GM19193 (cell line): ENCODE measurements at regions not wholly inside any gene's neighbourhood (a gene's known extent, or its start where the extent isn't known, plus 50 kb on each side); places are given as distances from the start of the nearest gene placed in this dataset.

ENCODE experiments used
- POLR2A ChIP-seq: IDR thresholded peaks from 4 replicates; pipeline ENCODE4 v1.6.1; 2011; ENCODE audit not compliant: insufficient read depth, insufficient read length; ENCODE audit errors: extremely low read depth

DNA sequence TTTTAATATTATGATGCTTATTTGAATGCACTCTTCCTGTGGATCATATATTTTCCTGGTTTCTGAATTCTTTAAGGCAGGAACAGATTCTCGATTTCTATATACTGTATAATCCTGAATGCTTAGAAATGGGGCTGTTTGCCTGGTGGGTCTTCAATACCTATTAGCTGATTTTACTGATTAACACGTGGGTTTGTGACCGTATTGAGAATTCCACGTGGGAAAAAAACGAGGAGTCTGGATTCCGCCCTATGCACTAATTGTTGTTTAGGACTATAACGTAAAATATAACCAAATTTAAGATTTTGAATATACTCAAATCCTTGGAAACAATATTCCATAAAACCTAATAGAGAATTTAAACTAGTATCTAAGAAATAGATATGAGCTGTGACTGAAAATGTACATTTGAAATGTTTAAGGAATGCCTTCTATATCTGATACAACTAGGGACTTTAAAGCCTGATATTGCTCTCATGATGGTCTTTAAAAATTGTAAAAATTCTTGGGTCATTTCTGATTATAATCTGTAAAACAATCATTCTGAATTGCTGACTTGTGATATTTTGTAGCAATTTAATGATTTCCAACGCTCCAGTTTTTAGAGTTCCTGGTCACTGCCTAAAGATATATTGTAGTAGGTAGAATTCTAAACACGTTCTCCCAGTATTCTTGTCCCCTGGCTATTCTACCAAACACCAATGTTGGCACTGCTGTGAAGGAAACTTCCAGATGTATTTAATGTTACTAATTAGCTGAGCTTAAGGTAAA lies 93.6 kb upstream of the NOX3 start:
- no peak for TF ChIP-seq POLR2A

DNA sequence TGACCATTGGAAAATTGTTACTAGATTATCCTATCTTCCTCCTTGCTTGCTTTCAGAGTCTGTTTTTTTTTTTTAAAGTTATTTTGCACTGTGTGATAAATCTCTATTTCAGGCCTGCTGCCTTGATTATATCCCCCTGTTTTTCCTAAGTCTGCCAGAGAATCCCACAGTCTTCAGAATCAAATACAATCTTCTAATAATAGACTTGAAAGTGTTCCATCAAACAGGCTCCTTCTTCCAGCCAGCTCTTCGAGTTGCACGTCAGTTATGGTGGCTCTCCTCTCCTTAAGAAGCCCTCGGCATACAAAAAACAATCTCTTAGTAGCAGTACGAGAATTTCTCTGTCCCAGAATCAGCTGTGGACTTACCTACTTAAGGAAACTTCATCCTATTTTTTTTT lies 92.9 kb upstream of the NOX3 start:
- no peak for TF ChIP-seq POLR2A

DNA sequence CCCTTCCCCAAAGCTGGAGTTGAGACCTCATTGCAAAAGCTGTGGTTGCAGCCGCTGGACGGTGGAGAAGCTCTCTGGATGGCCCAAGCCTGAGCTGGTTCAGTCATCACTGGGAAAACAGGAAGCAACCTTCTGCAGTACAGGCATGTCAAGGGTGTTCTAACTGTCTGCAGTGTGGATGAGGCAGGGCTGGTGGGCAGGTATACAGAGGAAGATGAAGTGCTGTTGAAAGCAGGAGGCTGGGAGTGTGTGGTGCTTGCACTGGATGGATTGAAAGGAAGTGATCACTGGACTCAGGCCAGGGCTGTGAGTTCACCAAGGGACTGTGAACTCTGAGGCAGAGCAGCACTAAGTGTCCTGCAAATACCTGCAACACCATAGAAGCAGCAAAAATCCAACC lies 89.0 kb upstream of the NOX3 start:
- TF ChIP-seq POLR2A, result no peak

DNA sequence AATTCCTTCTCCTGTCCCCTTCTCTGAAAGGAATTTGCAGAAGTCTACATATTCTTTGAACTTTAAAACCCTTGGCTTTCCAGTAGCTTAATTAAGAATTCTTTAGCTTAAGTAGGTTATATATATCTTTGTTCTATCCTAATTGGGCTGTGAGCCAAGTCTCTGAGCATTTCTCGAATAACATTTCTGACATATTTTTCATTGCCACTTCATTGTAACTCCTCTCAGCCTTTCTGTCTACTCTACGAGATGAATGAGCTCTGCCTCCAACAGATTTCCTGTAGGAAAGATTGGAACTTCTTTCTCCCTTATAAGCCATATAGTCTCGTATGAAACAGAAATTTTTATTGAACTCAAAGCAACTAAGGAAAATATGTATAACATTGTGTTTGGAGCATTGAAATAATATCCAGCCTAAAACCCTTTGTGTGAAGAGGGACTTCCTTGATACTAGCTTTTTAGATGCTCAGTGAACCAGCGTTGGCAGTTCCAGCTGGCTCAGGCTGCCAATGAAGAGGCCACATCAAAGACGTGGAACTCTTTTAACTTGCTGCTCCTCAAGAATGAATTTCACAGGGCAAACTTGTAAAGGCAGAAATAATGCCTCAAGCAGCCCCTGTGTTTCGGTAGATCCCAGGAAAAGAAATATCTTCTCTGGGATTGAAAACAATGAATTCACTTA lies 87.7 kb upstream of the NOX3 start:
- no peak for TF ChIP-seq POLR2A

DNA sequence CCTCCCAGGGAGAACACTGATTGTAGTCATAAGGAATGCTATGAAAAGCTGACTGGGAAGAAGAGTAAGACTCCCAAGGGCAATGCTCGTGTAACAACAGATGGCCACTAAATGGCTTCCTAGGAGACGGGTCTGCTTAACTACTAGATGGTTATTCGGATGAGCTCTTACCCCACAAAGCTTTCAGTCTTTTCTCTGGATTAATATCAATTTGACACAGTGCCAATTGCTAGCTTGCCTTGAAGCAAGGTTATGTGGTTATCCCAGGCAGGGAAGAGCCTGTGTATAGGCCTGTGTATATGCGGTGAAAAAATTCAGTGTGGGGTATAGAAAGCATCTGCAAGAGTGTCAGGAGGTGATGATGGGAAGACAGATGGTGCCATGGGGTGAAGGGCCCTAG lies 86.4 kb upstream of the NOX3 start:
- TF ChIP-seq POLR2A, result no peak

DNA sequence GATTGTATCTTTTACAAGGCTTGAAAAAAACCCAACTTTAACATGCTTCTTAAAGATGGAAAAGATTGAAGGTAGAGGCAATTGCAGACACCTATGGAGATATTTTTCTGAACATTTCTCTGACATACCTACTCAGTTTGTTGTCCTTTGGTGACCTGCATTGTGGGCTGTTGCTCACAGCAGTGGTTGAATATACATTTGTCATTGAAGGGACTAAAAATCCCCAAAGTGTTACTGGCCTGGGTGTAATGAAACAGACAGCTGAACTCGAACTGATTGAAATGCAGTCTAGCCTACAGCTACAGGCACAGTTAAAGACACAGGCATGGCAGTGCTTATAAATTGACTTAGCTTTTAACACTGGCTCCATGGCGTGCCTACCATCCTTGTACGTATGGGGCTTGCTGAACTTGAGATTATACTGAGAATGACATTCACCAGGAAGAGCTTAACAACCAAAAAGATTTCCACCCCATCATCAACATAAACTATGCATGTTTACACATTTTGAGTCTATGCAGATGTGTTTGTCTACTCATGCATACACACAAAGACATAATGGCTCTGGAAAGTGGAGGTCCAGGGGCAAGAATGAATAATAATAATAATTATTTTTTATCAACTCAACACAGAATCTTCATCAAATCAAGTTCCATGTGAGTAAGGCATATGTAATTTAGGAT lies 83.2 kb upstream of the NOX3 start:
- TF ChIP-seq POLR2A, result no peak

DNA sequence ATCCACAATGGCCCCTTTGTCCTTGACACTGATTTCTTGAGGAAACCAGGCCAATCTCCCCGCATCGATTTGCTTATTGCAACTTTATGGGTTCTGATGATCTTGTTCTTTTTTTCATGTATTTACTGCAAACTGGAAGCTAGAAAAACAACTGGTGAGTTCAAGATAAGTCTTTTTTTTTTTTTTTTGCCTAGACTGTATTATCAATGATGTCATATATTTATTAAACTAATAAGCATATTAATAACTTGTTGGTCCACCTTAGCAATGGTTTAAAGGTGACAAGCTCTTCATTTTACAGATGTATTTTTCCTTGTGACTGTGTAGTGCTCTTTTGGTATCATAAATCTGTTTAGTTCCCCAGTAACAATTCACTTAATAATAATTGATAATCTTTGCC lies 79.0 kb upstream of the NOX3 start:
- no peak for TF ChIP-seq POLR2A

DNA sequence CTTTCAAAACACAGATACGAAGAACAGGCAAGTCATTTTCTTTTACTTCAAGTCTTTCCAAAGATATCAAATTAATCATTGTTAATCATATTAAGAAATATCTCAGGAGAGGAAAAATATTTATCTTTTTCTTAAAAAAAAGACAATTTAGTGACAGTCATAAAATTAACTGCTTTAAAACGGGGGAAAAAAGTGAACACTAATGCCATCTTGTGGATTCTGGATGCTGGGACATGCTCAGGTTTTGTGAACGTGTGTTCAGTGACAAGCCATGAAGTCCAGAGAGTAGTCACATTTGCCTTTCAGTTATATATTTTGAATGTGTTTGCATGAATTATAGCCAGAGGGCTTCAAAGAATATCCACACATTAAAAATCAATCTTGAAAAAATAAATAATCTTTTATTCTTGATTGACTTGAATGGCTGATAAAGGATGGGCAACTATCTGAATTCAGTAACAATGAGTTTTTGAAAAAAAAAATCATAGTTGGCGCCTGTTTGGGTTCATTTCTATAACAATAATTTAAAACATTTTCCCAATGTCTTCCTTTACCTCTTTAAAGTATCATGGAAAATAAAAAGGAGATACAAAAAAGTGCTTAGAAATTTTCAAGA lies 74.7 kb upstream of the NOX3 start:
- TF ChIP-seq POLR2A, result no peak

DNA sequence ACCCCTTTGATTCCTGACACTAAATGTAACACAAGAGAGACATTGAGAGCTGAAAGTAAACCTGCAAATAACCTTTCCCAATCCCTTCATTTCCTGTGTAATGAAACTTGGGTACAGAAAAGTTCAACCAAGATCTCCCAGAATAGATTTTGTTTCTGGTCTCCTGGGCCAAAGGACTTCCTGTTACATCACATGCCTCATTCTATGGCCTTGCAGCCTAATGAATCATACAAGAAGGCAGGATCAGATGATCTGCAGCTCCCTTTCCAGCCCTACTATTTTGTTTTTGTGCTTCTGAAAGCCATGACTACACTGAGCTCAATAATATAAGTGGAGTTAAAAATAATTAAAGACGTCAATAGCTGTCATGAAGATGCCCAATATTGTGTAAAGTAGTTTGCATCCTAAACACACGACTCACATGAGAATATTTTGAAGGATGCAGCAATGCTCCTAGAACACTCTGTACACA lies 73.4 kb upstream of the NOX3 start:
- no peak for TF ChIP-seq POLR2A

DNA sequence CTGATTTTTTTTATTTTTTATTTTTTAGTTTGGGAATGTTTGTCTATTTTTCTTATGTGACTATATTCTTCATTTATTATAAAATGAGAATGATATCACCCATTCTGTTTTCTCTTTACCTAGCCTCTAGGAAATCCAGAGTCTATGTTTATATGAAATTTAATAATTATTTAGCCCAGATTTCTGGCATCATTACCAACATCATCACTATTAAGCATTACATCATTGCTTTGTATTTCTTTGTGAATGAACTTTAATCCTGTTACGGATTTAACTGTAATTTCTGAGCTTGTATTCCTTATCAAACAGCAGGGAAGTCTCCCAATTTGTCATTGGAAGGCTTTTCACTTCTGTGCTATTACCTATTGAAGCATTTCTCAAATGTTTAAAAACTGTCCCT lies 72.7 kb upstream of the NOX3 start:
- no peak for TF ChIP-seq POLR2A

DNA sequence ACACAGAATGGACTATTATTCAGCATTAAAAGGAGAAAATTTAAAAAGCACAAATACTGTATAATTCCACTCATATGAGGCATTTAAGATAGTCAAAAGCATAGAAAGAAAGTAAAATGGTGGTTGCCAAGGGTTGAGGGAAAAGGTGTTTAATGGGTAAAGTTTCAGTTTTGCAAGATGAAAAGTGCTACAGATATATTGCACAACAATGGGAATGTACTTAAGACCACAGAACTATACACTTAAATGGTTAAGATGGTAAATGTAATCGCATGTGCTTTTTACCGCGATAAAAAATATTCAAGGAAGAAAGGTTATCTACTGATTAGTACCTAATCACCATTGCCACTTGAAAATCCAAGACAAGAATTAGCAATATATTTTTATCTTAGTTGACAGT lies 71.8 kb upstream of the NOX3 start:
- no peak for TF ChIP-seq POLR2A

DNA sequence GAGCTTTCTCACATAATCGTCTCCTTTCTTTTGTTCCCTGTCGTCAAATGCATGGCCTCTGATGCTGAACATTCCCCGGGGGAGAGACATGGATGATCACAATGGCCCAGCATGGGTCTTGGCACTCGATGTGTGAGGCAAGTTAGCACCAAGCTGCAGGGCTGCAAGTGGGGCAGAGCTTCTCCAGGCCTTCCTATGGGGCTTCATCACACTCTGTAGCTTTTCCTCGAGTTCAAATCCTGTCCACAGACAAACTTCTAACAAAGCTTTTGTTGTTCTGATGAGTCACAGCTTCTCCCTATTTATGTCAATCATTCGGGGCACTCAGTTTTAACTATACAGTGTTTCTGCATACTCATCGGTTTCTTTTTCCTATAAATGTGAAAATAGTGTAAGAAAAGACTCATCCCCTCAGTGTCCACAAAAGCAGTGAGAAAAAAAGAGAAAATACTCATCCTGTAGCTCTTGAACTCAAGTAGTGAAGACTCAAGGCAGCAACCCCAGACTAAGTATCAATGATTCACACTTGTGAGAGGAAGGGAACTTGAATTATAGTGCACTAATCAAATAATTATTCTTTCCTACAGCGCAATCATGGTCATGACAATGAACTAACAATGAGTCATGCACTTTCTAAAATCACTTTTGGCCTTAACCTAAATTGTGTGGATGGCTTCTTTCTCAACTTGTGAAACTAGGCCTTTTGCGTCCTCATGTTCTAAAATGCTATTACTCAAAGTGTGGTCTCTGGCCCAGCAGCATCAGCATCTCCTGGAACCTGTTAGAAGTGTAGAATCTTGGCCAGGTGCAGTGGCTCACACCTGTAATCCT lies 68.4 kb upstream of the NOX3 start:
- TF ChIP-seq POLR2A, result no peak

DNA sequence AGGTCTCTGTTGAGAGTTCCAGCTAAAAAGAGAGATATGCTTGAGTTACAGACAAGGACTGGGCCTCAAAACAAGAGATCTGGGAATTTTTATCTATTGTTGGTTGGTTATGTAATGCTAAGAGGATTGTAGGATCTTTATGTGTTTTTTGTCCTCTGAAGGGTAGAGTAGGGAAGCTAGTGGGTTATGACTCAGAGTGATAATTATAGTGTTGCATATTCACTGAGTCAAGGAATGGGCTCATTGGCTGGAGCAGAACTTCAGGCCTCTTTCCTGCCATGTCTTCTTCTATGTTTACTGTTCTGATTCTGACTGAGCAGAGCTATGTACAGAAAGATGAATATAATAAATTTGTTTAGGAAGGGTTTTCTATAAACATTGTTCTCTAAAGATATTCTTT lies 66.1 kb upstream of the NOX3 start:
- no peak for TF ChIP-seq POLR2A

DNA sequence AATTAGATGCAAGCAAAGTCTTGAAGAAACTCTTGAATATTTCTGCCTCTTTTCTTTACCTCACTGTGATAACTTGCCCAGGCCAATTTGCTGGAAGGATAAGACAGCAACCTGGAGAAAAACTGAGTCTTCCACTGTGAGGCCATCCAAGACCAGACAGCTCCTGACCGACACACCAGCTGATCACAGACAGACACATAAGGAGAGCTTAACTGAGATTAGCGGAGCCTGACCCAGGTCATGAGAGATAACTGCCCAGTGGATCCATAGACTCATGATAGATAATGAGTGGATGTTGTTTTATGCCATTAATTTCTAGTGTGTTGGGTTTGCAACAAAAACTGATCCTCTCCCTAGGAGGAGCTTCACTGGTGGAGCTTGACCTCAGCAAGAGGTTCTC lies 64.4 kb upstream of the NOX3 start:
- no peak for TF ChIP-seq POLR2A
